OCI-LY1 (cell line): ENCODE measurements at regions not wholly inside any gene's neighbourhood (a gene's known extent, or its start where the extent isn't known, plus 50 kb on each side); places are given as distances from the start of the nearest gene placed in this dataset.

Source experiments
- CTCF ChIP-seq: fragments of 200-600 bp; sonication (generic), shearing (Covaris generic); IDR thresholded peaks from 2 replicates; pipeline ENCODE4 v1.5.1; 2017; ENCODE audit warnings: mild to moderate bottlenecking, antibody characterized with exemption, low read length, moderate library complexity, mixed read lengths
- EZH2 ChIP-seq: fragments of 200-600 bp; sonication (generic), shearing (Covaris generic); IDR thresholded peaks from 2 replicates; pipeline ENCODE4 v1.8.0; 2017; ENCODE audit warnings: borderline replicate concordance, mixed run types, mild to moderate bottlenecking, antibody characterized with exemption, low read length, moderate library complexity, mixed read lengths

- TF ChIP-seq CTCF (no peak), EZH2 (no peak)
Measured at GRCh38 chr16:64144617-64145016, 977.2 kb downstream of the CDH11 start.
